ENCODE measurements at regions not wholly inside any gene's neighbourhood (a gene's known extent, or its start where the extent isn't known, plus 50 kb on each side); places are given as distances from the start of the nearest gene placed in this dataset.

GRCh38 chr17:45667591-45668171, 116.4 kb upstream of the CRHR1 start:
- Histone ChIP-seq H2AK5ac (ENCODE audit: low read depth, low read length) (no peak overlapping the region), H3K4me2 (ENCODE audit: insufficient read depth, low read length, poor library complexity, severe bottlenecking) (no peak overlapping the region), H3K23ac (ENCODE audit: low read depth, low read length, poor library complexity) (no peak overlapping the region), H3K4me3 (ENCODE audit: low read length in 2 of 2) (no peak overlapping the region), H2BK15ac (ENCODE audit: low read length) (no peak overlapping the region), H3K14ac (ENCODE audit: low read length) (no peak overlapping the region), H3K9me3 (replicated peaks in 1 of 2; ENCODE audit: control insufficient read depth in 2 of 2, insufficient read depth in 1 of 2, low read depth in 1 of 2, low read length in 2 of 2) (no peaks in the 10 kb centered on the region), H2BK12ac (ENCODE audit: low read length) (no peak overlapping the region), H2AFZ (ENCODE audit: low read length) (no peak overlapping the region), H3K4ac (ENCODE audit: low read length) (no peak overlapping the region), H2BK5ac (ENCODE audit: low read length) (no peak overlapping the region), H3K36me3 (replicated peaks in 1 of 2; ENCODE audit: control insufficient read depth in 2 of 2, insufficient read depth in 2 of 2, low read length in 2 of 2) (no peaks in the 10 kb centered on the region), H3K27me3 (ENCODE audit: control insufficient read depth in 3 of 3, insufficient read depth in 3 of 3, low read depth in 1 of 3, low read length in 3 of 3) (peaks cover 0 to 4% (median 0%) of the 10 kb centered on the region in 3 experiments), H3K79me1 (ENCODE audit: low read depth, low read length) (no peaks in the 10 kb centered on the region), H2BK120ac (ENCODE audit: low read depth, low read length) (no peak overlapping the region), H3K4me1 (ENCODE audit: control insufficient read depth in 2 of 2, insufficient read depth in 1 of 2, low read depth in 1 of 2, low read length in 2 of 2) (peaks cover 0 to 2% of the 10 kb centered on the region in 2 donors), H3K27ac (replicated peaks; ENCODE audit: low read length) (no peak overlapping the region), H4K8ac (ENCODE audit: low read depth, low read length) (no peak overlapping the region), H3K18ac (ENCODE audit: low read length) (peak overlapping the region; percentile 77), H3K9ac (ENCODE audit: low read depth, low read length, poor library complexity) (no peak overlapping the region), H4K91ac (ENCODE audit: low read depth, low read length, poor library complexity) (no peak overlapping the region)
- no peak for DNase-seq (ENCODE audit: low spot score)
- no CpG with 5 or more reads among the region's 6 CpGs for WGBS, 2 donors (ENCODE audit: extremely low coverage in 2 of 2, insufficient read length in 2 of 2, insufficient replicate concordance in 1 of 2)

GRCh38 chr17:45668316-45668715, 115.8 kb upstream of the CRHR1 start:
- no peak overlapping the region for H3K4me3 ChIP-seq (ENCODE audit: low read length in 2 of 2)
- no peaks in the 10 kb centered on the region for H3K9me3 ChIP-seq (replicated peaks in 1 of 2; ENCODE audit: control insufficient read depth in 2 of 2, insufficient read depth in 1 of 2, low read depth in 1 of 2, low read length in 2 of 2)
- no peak overlapping the region for H3K4me2 ChIP-seq (ENCODE audit: insufficient read depth, low read length, poor library complexity, severe bottlenecking)
- no peak overlapping the region for H3K14ac ChIP-seq (ENCODE audit: low read length)
- H3K36me3 ChIP-seq (replicated peaks in 1 of 2; ENCODE audit: control insufficient read depth in 2 of 2, insufficient read depth in 2 of 2, low read length in 2 of 2) = no peaks in the 10 kb centered on the region
- H2BK12ac ChIP-seq (ENCODE audit: low read length) = no peak overlapping the region
- no peak overlapping the region for H3K23ac ChIP-seq (ENCODE audit: low read depth, low read length, poor library complexity)
- H4K91ac ChIP-seq (ENCODE audit: low read depth, low read length, poor library complexity) = no peak overlapping the region
- no peak overlapping the region for H3K4ac ChIP-seq (ENCODE audit: low read length)
- H3K79me1 ChIP-seq (ENCODE audit: low read depth, low read length) = no peaks in the 10 kb centered on the region
- H3K27ac ChIP-seq (replicated peaks; ENCODE audit: low read length) = no peak overlapping the region
- DNase-seq (ENCODE audit: low spot score) = no peak
- no peak overlapping the region for H2BK120ac ChIP-seq (ENCODE audit: low read depth, low read length)
- WGBS, 2 donors (ENCODE audit: extremely low coverage in 2 of 2, insufficient read length in 2 of 2, insufficient replicate concordance in 1 of 2) = no CpG with 5 or more reads among the region's 4 CpGs
- no peak overlapping the region for H2BK5ac ChIP-seq (ENCODE audit: low read length)
- no peak overlapping the region for H2AFZ ChIP-seq (ENCODE audit: low read length)
- no peak overlapping the region for H3K18ac ChIP-seq (ENCODE audit: low read length)
- H2AK5ac ChIP-seq (ENCODE audit: low read depth, low read length) = peak overlapping the region; percentile 38
- no peak overlapping the region for H3K9ac ChIP-seq (ENCODE audit: low read depth, low read length, poor library complexity)
- H2BK15ac ChIP-seq (ENCODE audit: low read length) = no peak overlapping the region
- H3K4me1 ChIP-seq (ENCODE audit: control insufficient read depth in 2 of 2, insufficient read depth in 1 of 2, low read depth in 1 of 2, low read length in 2 of 2) = peaks cover 0 to 2% of the 10 kb centered on the region in 2 donors
- no peak overlapping the region for H4K8ac ChIP-seq (ENCODE audit: low read depth, low read length)
- peaks cover 0 to 4% (median 0%) of the 10 kb centered on the region in 3 experiments for H3K27me3 ChIP-seq (ENCODE audit: control insufficient read depth in 3 of 3, insufficient read depth in 3 of 3, low read depth in 1 of 3, low read length in 3 of 3)

- Histone ChIP-seq H2AK5ac (ENCODE audit: low read depth, low read length) (no peak overlapping the region), H2BK12ac (ENCODE audit: low read length) (no peak overlapping the region), H3K4me1 (ENCODE audit: control insufficient read depth in 2 of 2, insufficient read depth in 1 of 2, low read depth in 1 of 2, low read length in 2 of 2) (peaks cover 0 to 2% of the 10 kb centered on the region in 2 donors), H3K4me2 (ENCODE audit: insufficient read depth, low read length, poor library complexity, severe bottlenecking) (no peak overlapping the region), H3K36me3 (replicated peaks in 1 of 2; ENCODE audit: control insufficient read depth in 2 of 2, insufficient read depth in 2 of 2, low read length in 2 of 2) (no peaks in the 10 kb centered on the region), H3K27ac (replicated peaks; ENCODE audit: low read length) (no peak overlapping the region), H2AFZ (ENCODE audit: low read length) (no peak overlapping the region), H3K9ac (ENCODE audit: low read depth, low read length, poor library complexity) (no peak overlapping the region), H3K9me3 (replicated peaks in 1 of 2; ENCODE audit: control insufficient read depth in 2 of 2, insufficient read depth in 1 of 2, low read depth in 1 of 2, low read length in 2 of 2) (no peaks in the 10 kb centered on the region), H3K14ac (ENCODE audit: low read length) (no peak overlapping the region), H3K27me3 (ENCODE audit: control insufficient read depth in 3 of 3, insufficient read depth in 3 of 3, low read depth in 1 of 3, low read length in 3 of 3) (peaks cover 0 to 4% (median 0%) of the 10 kb centered on the region in 3 experiments), H3K79me1 (ENCODE audit: low read depth, low read length) (no peaks in the 10 kb centered on the region), H2BK120ac (ENCODE audit: low read depth, low read length) (no peak overlapping the region), H3K4ac (ENCODE audit: low read length) (no peak overlapping the region), H3K4me3 (ENCODE audit: low read length in 2 of 2) (no peak overlapping the region), H4K91ac (ENCODE audit: low read depth, low read length, poor library complexity) (no peak overlapping the region), H3K23ac (ENCODE audit: low read depth, low read length, poor library complexity) (no peak overlapping the region), H2BK5ac (ENCODE audit: low read length) (no peak overlapping the region), H3K18ac (ENCODE audit: low read length) (no peak overlapping the region), H4K8ac (ENCODE audit: low read depth, low read length) (no peak overlapping the region), H2BK15ac (ENCODE audit: low read length) (no peak overlapping the region)
- no peak for DNase-seq (ENCODE audit: low spot score)
- WGBS, 2 donors (ENCODE audit: extremely low coverage in 2 of 2, insufficient read length in 2 of 2, insufficient replicate concordance in 1 of 2) = no CpG with 5 or more reads among the region's 16 CpGs
These were observed 111.8 kb upstream of the CRHR1 start for GRCh38 chr17:45672301-45672700.

GRCh38 chr17:45672792-45673191, 111.3 kb upstream of the CRHR1 start:
- H3K4me3 ChIP-seq (ENCODE audit: low read length in 2 of 2) = no peak overlapping the region
- no peak overlapping the region for H3K18ac ChIP-seq (ENCODE audit: low read length)
- H2AK5ac ChIP-seq (ENCODE audit: low read depth, low read length) = no peak overlapping the region
- no peak overlapping the region for H3K9ac ChIP-seq (ENCODE audit: low read depth, low read length, poor library complexity)
- 100% methylated on average over 2 of the region's 5 CpGs; no CpG with 5 or more reads in 1 of the 2 donors for WGBS, 2 donors (ENCODE audit: extremely low coverage in 2 of 2, insufficient read length in 2 of 2, insufficient replicate concordance in 1 of 2)
- H3K4me2 ChIP-seq (ENCODE audit: insufficient read depth, low read length, poor library complexity, severe bottlenecking) = no peak overlapping the region
- no peak overlapping the region for H4K91ac ChIP-seq (ENCODE audit: low read depth, low read length, poor library complexity)
- no peak overlapping the region for H2BK12ac ChIP-seq (ENCODE audit: low read length)
- H3K4ac ChIP-seq (ENCODE audit: low read length) = no peak overlapping the region
- no peak overlapping the region for H3K14ac ChIP-seq (ENCODE audit: low read length)
- H4K8ac ChIP-seq (ENCODE audit: low read depth, low read length) = no peak overlapping the region
- H3K79me1 ChIP-seq (ENCODE audit: low read depth, low read length) = no peaks in the 10 kb centered on the region
- H3K4me1 ChIP-seq (ENCODE audit: control insufficient read depth in 2 of 2, insufficient read depth in 1 of 2, low read depth in 1 of 2, low read length in 2 of 2) = peaks cover 0 to under 1% of the 10 kb centered on the region in 2 donors
- H3K9me3 ChIP-seq (replicated peaks in 1 of 2; ENCODE audit: control insufficient read depth in 2 of 2, insufficient read depth in 1 of 2, low read depth in 1 of 2, low read length in 2 of 2) = no peaks in the 10 kb centered on the region
- no peak overlapping the region for H2AFZ ChIP-seq (ENCODE audit: low read length)
- no peaks in the 10 kb centered on the region for H3K36me3 ChIP-seq (replicated peaks in 1 of 2; ENCODE audit: control insufficient read depth in 2 of 2, insufficient read depth in 2 of 2, low read length in 2 of 2)
- H3K23ac ChIP-seq (ENCODE audit: low read depth, low read length, poor library complexity) = no peak overlapping the region
- H2BK5ac ChIP-seq (ENCODE audit: low read length) = no peak overlapping the region
- no peak overlapping the region for H2BK15ac ChIP-seq (ENCODE audit: low read length)
- DNase-seq (ENCODE audit: low spot score) = no peak
- no peak overlapping the region for H2BK120ac ChIP-seq (ENCODE audit: low read depth, low read length)
- no peak overlapping the region for H3K27ac ChIP-seq (replicated peaks; ENCODE audit: low read length)
- peaks cover 0 to 3% (median 0%) of the 10 kb centered on the region in 3 experiments for H3K27me3 ChIP-seq (ENCODE audit: control insufficient read depth in 3 of 3, insufficient read depth in 3 of 3, low read depth in 1 of 3, low read length in 3 of 3)
